GM12878 (cell line): ENCODE measurements at regions not wholly inside any gene's neighbourhood (a gene's known extent, or its start where the extent isn't known, plus 50 kb on each side); places are given as distances from the start of the nearest gene placed in this dataset.

Source experiments
- ATAC-seq: fragments of 200-7000 bp; cut with Tn5 transposase; 3 replicates; pipeline ENCODE4 v1.9.1; 2020; ENCODE audit warnings: mild to moderate bottlenecking, moderate library complexity
- BruUV-seq: library from RNA; stranded (reverse); fragments of 400-500 nt; replicated peaks from 2 replicates; lab custom pipeline; 2021; lab: Mats Ljungman, UMichigan
- CTCF ChIA-PET: fragments of 300-600 bp; sonication (Branson Sonifier 250); formaldehyde crosslinking; extraction: SDS; loops from one replicate; lab custom pipeline; 2021; ENCODE audit warnings: inconsistent platforms; lab: Yijun Ruan, JAX
- POLR2A ChIA-PET: fragments of 350-600 bp; formaldehyde crosslinking; extraction: SDS; loops from one replicate; lab custom pipeline; 2021; ENCODE audit warnings: inconsistent platforms; lab: Charles Lee
- RAD21 ChIA-PET: fragments of 300-600 bp; sonication (Branson Sonifier 250); formaldehyde crosslinking; loops from one replicate; lab custom pipeline; 2023; ENCODE audit warnings: antibody characterized with exemption; ENCODE audit not compliant: unreplicated experiment; lab: Charles Lee
- SMC1A ChIA-PET: fragments of 300-600 bp; sonication (Branson Sonifier 250); formaldehyde crosslinking; loops from one replicate; lab custom pipeline; 2023; ENCODE audit not compliant: unreplicated experiment, uncharacterized antibody; lab: Charles Lee
- DNase-seq: peaks from one replicate; pipeline ENCODE4 v3.0.0-alpha.2; 2011; ENCODE audit warnings: low read depth, low spot score
- FAIRE-seq: peaks from 3 replicates; lab custom pipeline; 2011; peaks lifted over from hg19 to GRCh38; lab: Jason Lieb, UNC
- H2AFZ ChIP-seq: 2 replicates; pipeline ENCODE4 v1.6.0; 2011; ENCODE audit warnings: low read depth, low read length, control low read depth; ENCODE audit not compliant: control insufficient read depth
- H3K27ac ChIP-seq: 2 replicates; pipeline ENCODE4 v1.5.1; 2011; ENCODE audit warnings: control low read depth; ENCODE audit not compliant: control insufficient read depth, insufficient read depth
- H3K27me3 ChIP-seq, 2 experiments: replicated peaks in 1 of 2; 2 replicates each; pipeline versions ENCODE4 v1.6.0 to v1.6.1; 2011; ENCODE audit warnings: low read length in 1 of 2; ENCODE audit not compliant: control insufficient read depth in 2 of 2, insufficient read depth in 2 of 2
- H3K36me3 ChIP-seq, 2 experiments: 2 replicates each; pipeline ENCODE4 v1.5.1; 2011; ENCODE audit warnings: low read length in 1 of 2; ENCODE audit not compliant: control insufficient read depth in 2 of 2, insufficient read depth in 2 of 2
- H3K4me1 ChIP-seq: 2 replicates; pipeline ENCODE4 v1.6.1; 2011; ENCODE audit warnings: mild to moderate bottlenecking, low read length, moderate library complexity, mixed read lengths; ENCODE audit not compliant: control insufficient read depth, insufficient read depth
- H3K4me2 ChIP-seq: 2 replicates; pipeline ENCODE4 v1.6.0; 2011; ENCODE audit warnings: control low read depth; ENCODE audit not compliant: control insufficient read depth, insufficient read depth
- H3K4me3 ChIP-seq: fragments of 200-600 bp; sonication (generic); 2 replicates; pipeline ENCODE4 v1.5.1; 2016
- H3K79me2 ChIP-seq: 2 replicates; pipeline ENCODE4 v1.6.0; 2011; ENCODE audit warnings: low read length; ENCODE audit not compliant: control insufficient read depth, insufficient read depth
- H3K9ac ChIP-seq: 2 replicates; pipeline ENCODE4 v1.8.0; 2011; ENCODE audit warnings: low read length, control low read depth, mixed read lengths; ENCODE audit not compliant: control insufficient read depth, insufficient read depth
- H3K9me3 ChIP-seq: replicated peaks from 3 replicates; pipeline ENCODE4 v1.5.1; 2011; ENCODE audit warnings: mild to moderate bottlenecking, low read length; ENCODE audit not compliant: control insufficient read depth, insufficient read depth
- H4K20me1 ChIP-seq: 2 replicates; pipeline ENCODE4 v1.6.0; 2011; ENCODE audit not compliant: control insufficient read depth, insufficient read depth
- NFXL1 ChIP-seq: fragments of 450-650 bp; IDR thresholded peaks from 2 replicates; pipeline ENCODE4 v1.6.1; 2017; ENCODE audit warnings: antibody characterized with exemption, mild to moderate bottlenecking, borderline replicate concordance
- NR2C1 ChIP-seq: fragments of 450-650 bp; IDR thresholded peaks from 2 replicates; pipeline ENCODE4 v1.6.1; 2017; ENCODE audit warnings: antibody characterized with exemption, mild to moderate bottlenecking, moderate library complexity
- PAX8 ChIP-seq: fragments of 450-650 bp; IDR thresholded peaks from 2 replicates; pipeline ENCODE4 v1.6.1; 2017; ENCODE audit warnings: mild to moderate bottlenecking, moderate library complexity
- SUPT20H ChIP-seq: IDR thresholded peaks from 2 replicates; pipeline ENCODE4 v1.6.1; 2011; ENCODE audit warnings: low read depth, mild to moderate bottlenecking, low read length, moderate library complexity, borderline replicate concordance; ENCODE audit not compliant: control insufficient read depth
- SUZ12 ChIP-seq: fragments of 200-600 bp; sonication (generic); IDR thresholded peaks from one replicate; pipeline ENCODE4 v1.6.1; 2018; ENCODE audit warnings: antibody characterized with exemption, mild to moderate bottlenecking; ENCODE audit not compliant: unreplicated experiment
- WGBS: methylation state at CpG from one replicate; pipeline ENCODE4 v1.1.6; 2016; ENCODE audit warnings: low lambda C conversion rate; ENCODE audit not compliant: insufficient replicate concordance, insufficient coverage; ENCODE audit errors: missing lambda C conversion rate; 5-methylcytosine and 5-hydroxymethylcytosine counted together
- in situ Hi-C: fragments of 300-500 bp; cut with MboI; formaldehyde crosslinking; loops from 9 replicates; pipeline ENCODE4 v1.14.3; 2018; ENCODE audit warnings: mixed read lengths
- intact Hi-C: fragments of 100-400 bp; cut with micrococcal nuclease; formaldehyde crosslinking; loops from one replicate; pipeline ENCODE4 v1.14.2; 2022; ENCODE audit not compliant: unreplicated experiment
- TF ChIP-seq, protein P1 (sequence below): fragments of 450-650 bp; IDR thresholded peaks from 2 replicates; pipeline ENCODE4 v1.6.1; 2017; ENCODE audit warnings: antibody characterized with exemption, mild to moderate bottlenecking, moderate library complexity
- TF ChIP-seq, protein P2 (sequence below): IDR thresholded peaks from 2 replicates; pipeline ENCODE4 v1.6.1; 2011; ENCODE audit warnings: low read depth, low read length, improper control_type of control experiment, borderline replicate concordance
- TF ChIP-seq, protein P3 (sequence below): fragments of 450-650 bp; formaldehyde crosslinking; IDR thresholded peaks from 2 replicates; pipeline ENCODE4 v1.4.0; 2020; ENCODE audit warnings: mild to moderate bottlenecking, moderate library complexity

DNA sequence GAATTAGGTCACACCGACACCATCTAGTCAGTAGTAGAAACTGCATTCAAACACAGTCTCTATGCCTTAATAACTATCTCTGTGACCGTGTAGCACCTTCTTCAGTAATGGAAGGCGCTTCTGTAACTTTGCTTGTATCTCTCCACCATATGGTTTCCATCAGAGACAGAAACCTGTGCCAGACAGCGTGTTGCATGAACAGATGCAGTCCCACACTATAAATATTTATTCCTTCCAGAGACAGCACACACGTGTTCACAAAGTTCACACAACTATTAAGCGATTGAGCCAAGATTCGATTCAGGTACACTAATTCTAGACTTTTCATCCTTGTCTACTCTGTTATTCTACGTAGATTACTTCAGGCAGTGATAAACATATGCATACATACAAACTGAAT is 873.9 kb upstream of the MBL2 start:
- H3K4me2 ChIP-seq: no peak overlapping the region
- no peak overlapping the region for H2AFZ ChIP-seq
- no peak for ATAC-seq
- 15% methylated on average over 8 of the region's 8 CpGs for WGBS
- SMC1A ChIA-PET: no interaction called here
- RAD21 ChIA-PET: no interaction called here
- POLR2A ChIA-PET: no interaction called here
- H3K9me3 ChIP-seq: no peaks in the 10 kb centered on the region
- no peak overlapping the region for H3K4me3 ChIP-seq
- no peaks in the 10 kb centered on the region for H4K20me1 ChIP-seq
- no peaks in the 10 kb centered on the region for H3K79me2 ChIP-seq
- no peak overlapping the region for H3K9ac ChIP-seq
- BruUV-seq: no TSS peak
- no peaks in the 10 kb centered on the region for H3K27me3 ChIP-seq
- CTCF ChIA-PET: no interaction called here
- FAIRE-seq: no peak
- H3K27ac ChIP-seq: no peak overlapping the region
- DNase-seq: no peak
- H3K4me1 ChIP-seq: no peaks in the 10 kb centered on the region
- intact Hi-C loops (loop anchor here (2.0 kb wide), 1 partner anchor 14 kb away; no protein-coding TSS in a partner anchor), in situ Hi-C loops (no loop called here)
- H3K36me3 ChIP-seq: no peaks in the 10 kb centered on the region
- no peak for TF ChIP-seq NR2C1
- TF ChIP-seq SUZ12: no peak
- TF ChIP-seq, protein P1, sequence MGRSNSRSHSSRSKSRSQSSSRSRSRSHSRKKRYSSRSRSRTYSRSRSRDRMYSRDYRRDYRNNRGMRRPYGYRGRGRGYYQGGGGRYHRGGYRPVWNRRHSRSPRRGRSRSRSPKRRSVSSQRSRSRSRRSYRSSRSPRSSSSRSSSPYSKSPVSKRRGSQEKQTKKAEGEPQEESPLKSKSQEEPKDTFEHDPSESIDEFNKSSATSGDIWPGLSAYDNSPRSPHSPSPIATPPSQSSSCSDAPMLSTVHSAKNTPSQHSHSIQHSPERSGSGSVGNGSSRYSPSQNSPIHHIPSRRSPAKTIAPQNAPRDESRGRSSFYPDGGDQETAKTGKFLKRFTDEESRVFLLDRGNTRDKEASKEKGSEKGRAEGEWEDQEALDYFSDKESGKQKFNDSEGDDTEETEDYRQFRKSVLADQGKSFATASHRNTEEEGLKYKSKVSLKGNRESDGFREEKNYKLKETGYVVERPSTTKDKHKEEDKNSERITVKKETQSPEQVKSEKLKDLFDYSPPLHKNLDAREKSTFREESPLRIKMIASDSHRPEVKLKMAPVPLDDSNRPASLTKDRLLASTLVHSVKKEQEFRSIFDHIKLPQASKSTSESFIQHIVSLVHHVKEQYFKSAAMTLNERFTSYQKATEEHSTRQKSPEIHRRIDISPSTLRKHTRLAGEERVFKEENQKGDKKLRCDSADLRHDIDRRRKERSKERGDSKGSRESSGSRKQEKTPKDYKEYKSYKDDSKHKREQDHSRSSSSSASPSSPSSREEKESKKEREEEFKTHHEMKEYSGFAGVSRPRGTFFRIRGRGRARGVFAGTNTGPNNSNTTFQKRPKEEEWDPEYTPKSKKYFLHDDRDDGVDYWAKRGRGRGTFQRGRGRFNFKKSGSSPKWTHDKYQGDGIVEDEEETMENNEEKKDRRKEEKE: no peak
- no peak for TF ChIP-seq SUPT20H
- TF ChIP-seq, protein P2, sequence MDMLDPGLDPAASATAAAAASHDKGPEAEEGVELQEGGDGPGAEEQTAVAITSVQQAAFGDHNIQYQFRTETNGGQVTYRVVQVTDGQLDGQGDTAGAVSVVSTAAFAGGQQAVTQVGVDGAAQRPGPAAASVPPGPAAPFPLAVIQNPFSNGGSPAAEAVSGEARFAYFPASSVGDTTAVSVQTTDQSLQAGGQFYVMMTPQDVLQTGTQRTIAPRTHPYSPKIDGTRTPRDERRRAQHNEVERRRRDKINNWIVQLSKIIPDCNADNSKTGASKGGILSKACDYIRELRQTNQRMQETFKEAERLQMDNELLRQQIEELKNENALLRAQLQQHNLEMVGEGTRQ: no peak
- no peak for TF ChIP-seq NFXL1
- TF ChIP-seq PAX8: no peak
- TF ChIP-seq, protein P3, sequence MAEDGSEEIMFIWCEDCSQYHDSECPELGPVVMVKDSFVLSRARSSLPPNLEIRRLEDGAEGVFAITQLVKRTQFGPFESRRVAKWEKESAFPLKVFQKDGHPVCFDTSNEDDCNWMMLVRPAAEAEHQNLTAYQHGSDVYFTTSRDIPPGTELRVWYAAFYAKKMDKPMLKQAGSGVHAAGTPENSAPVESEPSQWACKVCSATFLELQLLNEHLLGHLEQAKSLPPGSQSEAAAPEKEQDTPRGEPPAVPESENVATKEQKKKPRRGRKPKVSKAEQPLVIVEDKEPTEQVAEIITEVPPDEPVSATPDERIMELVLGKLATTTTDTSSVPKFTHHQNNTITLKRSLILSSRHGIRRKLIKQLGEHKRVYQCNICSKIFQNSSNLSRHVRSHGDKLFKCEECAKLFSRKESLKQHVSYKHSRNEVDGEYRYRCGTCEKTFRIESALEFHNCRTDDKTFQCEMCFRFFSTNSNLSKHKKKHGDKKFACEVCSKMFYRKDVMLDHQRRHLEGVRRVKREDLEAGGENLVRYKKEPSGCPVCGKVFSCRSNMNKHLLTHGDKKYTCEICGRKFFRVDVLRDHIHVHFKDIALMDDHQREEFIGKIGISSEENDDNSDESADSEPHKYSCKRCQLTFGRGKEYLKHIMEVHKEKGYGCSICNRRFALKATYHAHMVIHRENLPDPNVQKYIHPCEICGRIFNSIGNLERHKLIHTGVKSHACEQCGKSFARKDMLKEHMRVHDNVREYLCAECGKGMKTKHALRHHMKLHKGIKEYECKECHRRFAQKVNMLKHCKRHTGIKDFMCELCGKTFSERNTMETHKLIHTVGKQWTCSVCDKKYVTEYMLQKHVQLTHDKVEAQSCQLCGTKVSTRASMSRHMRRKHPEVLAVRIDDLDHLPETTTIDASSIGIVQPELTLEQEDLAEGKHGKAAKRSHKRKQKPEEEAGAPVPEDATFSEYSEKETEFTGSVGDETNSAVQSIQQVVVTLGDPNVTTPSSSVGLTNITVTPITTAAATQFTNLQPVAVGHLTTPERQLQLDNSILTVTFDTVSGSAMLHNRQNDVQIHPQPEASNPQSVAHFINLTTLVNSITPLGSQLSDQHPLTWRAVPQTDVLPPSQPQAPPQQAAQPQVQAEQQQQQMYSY: no peak
